NCI-H2196 treated with DMSO at 0.1 percent for 48 hours (cell line): ENCODE measurements at regions not wholly inside any gene's neighbourhood (a gene's known extent, or its start where the extent isn't known, plus 50 kb on each side); places are given as distances from the start of the nearest gene placed in this dataset.
"Not testable (repeated sequence)": the region's sequence is repeated elsewhere in the genome, so short reads cannot be mapped to it uniquely, and the experiment has no call there.

ENCODE experiments used
- DNase-seq: peaks from one replicate; lab custom pipeline; 2025; ENCODE audit not compliant: unreplicated experiment; lab: John Stamatoyannopoulos, UW

DNA sequence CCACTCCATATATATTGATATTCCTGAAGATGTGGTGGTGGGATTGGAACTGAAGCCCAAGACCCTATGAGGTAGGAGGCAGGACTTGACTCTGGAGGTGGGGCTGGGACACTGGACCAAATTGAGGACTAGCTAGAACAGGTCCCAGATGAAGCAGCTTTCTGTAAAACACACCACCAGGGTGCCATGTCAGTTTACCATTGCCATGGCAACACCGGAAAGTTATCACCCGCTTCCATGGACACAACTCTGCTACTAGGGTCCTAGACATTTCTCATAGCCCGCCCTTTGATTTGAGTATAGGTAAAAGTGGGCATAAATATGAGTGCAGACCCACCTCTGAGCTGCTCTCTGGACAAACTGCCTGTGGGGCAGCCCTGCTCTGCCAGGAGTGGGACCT is 490.5 kb upstream of the PFKP start:
- no peak for DNase-seq

DNA sequence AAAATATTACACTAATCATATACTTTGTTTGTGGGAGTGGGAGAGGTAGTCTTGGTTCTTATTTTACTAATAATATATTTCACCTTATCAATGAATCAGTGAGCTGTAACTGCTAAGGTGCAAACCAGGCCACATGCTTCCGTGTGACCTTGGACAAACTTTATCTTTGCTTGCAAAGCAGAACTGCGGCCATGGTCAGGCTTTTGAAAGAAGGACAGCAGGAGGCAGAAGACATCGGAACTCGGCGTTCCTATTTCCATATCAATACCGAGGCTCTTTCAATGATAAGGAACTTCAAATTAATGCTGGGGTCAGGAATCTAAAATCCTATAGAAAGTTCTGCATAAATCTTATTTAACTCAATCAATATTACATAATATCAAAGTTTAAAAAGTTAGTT is 491.9 kb upstream of the PFKP start:
- DNase-seq, result no peak

DNA sequence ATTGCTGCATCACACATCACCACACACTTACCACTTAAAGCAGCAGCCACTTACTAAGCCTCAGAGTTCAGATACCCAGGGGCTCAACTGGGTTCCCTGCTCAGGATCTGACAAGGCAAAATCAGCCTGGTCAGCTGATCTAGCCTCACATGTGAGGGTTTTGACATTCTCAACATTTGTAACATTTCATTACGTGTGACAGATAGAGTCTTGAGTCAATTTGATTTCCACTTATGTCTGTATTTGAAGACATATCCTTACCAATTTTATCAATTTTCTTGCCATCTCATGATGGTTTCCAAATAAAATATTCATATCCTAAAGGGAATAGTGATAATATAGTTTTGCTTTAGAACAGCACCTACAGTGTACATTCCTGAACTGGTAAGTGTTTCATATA is 494.7 kb upstream of the PFKP start:
- DNase-seq, result no peak

DNA sequence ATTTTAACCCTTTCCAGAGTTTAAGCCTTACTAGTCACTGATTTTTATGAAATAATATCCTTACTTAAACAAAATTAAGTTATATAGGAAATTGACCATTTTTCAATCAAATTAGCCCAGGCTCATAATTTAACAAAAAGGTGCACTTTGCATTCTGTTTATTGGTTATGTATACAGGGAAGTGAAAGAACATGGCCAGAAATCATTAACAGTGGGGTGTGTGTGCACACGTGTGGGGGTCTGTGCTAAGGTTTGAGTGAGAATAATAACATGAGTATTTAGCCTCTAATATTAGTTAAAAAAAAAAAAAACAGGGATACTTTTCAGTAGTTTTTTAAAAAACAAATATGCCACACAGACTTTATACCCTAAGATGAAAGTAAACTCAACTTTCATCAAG is 510.5 kb upstream of the PFKP start:
- no peak for DNase-seq

DNA sequence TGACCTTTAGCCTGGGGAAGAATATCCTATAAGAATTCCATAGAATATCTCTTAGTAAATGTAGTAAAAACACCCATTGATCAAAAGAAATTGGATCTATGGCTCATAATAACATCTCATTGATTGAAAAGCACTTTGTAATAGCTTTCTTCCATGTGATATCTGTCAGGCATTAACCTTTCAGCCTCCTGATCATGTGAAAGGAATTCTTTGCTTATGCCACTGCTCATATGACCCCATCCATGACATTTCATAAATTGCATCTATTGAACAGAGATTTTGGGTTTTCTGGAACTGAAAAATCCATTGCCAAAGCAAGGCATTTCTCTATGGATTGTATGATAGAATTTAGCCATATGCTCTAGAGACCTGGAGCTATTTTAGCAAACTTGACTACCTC is 519.3 kb upstream of the PFKP start:
- no peak for DNase-seq

DNA sequence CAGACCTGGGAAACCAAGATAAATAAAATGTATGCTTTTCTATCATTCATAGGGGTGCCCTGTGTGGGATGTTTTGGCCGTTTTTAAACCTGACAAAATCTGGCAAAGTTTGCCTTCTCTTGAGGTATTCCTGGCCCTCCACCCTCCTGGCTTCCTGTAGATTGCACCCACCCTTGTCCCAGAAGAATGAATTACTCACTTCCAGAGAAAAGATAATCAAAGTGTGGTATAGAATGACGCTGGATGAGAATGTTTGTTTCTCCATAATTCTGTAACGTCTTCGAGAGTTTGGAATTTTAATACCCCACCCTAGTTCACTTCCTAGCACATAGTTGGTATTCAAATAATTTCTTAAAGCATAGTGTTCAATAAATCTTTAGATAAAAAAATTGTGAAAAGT is 519.7 kb upstream of the PFKP start:
- no peak for DNase-seq

DNA sequence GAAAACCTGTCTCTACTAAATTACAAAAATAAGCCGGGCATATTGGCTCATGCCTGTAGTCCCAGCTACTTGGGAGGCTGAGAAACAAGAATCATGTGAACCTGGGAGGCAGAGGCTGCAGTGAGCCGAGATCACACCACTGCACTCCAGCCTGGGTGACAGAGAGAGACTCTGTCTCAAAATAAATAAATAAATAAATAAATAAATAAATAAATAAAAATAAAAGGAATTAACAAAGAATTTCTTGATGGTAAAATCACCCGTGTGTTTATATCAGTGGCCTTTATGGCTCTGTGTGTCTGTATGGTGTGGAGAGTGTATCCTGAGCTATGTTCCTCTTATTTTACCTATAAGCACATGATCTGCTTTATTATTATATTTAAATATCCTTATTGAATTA is 520.5 kb upstream of the PFKP start:
- DNase-seq, result not testable (repeated sequence)

DNA sequence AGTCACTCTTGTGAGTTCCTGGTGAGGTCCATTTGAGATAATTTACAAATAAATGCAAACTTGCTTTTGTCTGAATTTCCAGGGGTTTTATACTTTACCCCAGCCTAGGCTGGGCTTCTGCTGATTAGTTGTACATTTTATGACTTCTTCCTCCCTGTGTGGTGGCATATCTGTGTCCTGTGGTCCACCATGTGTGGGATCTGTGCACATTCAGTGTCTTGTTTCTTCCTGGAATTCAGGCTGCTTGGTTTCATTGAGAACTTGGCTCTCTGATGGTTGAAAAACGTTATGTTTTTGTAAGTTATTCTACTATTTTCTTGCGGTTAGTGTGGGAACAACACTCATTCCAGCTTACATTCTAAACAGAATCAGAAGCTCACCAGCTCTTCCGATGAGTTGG is 523.4 kb upstream of the PFKP start:
- DNase-seq, result no peak

DNA sequence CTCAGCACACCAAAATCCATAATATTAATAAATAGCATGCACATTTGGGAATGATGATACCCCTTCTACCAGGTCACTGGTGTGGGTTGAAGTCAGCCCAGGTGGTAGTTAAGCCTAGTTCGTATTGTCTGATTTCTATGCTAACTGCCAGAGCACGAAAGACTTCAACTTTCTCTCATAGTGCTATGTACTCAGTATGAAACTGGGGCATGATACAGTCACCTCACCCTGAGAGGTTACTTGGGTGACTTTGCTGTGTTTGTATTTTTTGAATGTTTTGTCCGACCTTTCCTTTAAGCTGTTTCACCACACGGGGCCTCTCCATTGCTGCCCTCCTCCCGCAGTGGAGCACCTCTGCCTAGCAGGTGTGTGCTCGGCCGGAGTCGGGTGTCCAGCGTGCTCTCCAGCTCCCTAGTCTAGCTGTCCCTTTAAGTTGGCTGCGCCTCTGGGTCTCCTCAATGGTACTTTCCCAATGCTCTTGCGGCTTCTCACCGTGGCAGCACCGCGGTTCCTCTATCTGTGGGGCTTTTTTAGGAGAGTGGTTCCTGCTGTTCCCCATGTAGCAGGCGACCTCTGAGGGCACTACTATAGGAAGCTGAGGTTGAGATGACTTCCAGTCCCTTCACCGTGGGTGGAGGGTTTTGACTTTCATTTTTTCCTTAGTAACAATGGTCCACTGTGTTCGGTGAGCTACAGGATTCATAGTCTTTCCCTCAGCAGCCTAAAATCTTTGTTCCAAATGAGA is 524.0 kb upstream of the PFKP start:
- no peak for DNase-seq

DNA sequence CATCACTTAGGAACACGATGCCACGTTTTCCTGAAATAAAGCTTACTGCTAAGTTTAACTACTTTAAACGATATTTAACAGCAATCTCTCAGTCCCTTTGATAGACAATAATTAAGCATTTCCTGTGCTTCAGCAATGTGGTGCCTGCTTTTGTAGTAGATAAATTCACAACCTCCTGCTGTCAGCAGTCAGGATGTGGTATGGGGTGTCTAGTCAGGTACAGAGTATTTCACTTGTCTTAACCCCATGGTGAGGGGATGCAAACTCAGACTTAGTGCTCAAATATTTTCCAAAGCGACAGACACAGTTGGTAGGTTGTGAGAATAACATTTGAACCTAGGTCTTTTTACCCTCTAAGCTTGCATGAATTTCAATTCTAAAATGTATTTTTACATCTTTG is 526.2 kb upstream of the PFKP start:
- DNase-seq, result no peak

DNA sequence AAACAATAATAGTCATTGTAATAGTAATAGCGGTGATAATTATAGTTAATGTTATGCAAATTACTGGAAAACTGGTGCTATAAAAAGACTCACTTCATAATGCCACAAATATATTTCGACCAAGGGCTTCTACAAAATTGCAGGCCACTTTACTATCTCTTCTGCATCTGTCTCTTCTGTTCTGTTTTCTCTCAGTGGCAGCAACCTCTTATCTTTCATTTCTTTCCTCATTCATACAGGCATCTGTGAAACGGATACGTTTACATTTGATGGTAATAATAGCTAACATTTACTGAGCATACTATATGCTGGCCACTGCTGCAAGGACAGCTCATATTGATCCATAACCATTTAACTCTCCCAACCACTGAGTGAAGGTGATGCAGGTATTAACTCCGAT is 537.4 kb upstream of the PFKP start:
- no peak for DNase-seq

DNA sequence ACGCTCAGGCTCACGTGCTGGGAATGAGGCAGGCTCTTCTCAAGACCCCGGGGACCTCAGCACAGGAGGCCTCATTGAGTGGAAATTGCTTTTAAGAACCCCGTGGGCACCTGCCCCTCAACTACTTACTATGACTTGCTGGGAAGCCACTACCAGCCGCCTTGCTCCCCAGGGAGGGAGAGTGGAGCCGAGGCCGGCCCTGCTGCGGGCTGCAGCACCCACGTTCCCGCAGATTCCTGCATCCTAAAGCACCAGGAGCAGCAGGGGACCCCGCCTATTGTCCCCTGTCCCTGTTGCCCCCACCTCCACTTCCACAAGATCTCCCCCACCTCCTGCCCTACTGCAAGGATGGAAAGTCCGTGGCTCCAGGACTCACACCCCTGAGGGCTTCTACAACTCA is 541.6 kb upstream of the PFKP start:
- DNase-seq, result no peak

DNA sequence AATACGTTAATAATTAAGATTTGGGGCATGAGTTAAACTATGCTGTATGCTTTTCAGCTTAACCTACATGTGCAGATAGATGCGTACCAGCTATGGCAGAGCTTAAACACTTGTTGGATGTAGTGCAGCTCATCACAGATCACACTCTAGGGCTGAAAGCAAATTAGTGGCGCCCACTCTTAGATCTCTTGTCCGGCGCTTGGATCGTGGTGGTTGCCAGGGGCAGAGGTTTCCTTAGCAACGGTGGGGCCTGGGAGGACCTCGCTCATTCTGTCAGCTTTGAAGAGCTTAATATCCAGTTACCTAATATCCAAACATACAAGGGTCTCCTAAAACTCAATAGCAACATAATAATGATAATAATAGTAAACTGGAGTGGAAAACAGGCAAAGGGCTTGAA is 548.2 kb upstream of the PFKP start:
- no peak for DNase-seq

DNA sequence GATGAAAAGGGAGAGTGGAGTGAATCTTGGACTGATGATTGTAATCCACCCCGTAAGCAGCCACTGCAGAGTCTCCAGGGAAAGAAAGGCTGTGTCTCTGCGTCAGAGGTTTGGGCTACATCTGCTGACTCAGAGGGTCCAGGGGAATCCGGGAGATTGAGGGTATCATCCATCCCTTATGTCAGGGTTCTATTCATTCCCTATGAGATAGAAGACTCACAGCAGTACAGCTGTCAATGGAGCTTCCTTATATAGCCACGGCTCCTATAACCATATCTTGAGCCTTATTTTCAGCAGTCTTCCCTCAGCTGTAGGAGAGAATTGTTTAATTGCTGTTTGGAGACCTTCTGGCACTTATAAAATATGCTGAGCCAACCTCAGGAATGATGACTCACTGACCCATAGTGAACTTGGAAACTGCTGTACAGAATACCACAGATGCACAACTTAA is 558.2 kb upstream of the PFKP start:
- DNase-seq, result no peak

DNA sequence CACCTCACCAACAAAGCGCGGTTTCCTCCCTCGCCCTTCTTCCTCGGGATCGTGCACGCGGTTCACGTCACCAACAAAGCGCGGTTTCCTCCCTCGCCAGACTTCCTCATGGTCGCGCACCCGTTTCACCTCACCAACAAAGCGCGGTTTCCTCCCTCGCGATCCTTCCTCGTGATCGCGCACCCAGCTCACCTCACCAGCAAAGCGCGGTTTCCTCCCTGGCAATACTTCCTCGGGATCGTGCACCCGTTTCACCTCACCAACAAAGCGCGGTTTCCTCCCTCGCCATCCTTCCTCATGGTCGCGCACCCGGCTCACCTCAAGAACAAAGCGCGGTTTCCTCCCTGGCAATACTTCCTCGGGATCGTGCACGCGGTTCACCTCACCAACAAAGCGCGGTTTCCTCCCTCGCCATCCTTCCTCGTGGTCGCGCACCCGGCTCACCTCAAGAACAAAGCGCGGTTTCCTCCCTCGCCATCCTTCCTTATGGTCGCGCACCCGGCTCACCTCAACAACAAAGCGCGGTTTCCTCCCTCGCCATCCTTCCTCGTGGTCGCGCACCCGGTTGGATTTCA is 565.9 kb upstream of the PFKP start:
- DNase-seq, result not testable (repeated sequence)

DNA sequence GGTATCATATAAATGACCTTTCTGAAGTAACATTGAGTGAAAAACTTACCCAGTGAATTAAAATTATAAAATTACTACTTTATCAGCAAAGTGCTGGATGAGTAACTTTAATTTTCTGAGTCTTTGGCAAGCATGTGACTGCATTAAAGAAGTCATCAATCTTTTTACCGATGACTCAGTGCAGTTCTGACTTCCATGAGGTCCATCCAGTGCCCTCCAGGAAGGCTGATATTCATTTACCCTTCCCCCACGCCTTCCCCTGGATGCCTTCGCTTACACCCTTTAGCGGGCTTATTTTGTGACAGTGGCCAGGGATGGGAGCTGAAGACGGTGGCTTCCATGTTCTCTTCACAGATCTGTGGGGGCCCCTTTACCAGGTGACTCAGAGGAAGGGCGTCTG is 572.9 kb upstream of the PFKP start:
- no peak for DNase-seq

DNA sequence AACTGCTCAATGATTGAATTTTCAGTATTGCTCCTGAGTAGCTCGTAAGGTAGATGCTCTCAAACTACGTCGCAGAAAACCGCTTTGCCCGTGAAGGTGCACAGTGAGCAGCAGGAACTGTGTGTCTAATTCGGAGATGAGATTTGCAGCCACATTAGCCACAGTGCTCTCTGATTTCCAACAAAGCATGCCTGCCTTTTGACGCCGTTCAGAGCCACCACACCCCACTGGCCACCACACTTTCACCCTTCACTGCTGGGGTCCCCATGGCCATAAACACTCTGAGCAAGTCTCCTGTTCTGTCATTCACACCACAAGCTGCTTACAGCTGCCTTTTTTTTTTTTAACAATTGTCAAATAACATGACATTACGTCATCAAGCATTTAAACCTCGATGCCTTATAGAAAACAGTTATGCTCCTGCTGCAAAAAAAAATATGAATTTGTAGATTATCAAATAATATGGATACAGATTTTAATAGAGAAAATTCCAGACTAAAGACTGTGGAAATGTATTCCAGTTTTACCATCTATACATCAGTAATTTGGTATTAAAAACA is 578.8 kb upstream of the PFKP start:
- no peak for DNase-seq

DNA sequence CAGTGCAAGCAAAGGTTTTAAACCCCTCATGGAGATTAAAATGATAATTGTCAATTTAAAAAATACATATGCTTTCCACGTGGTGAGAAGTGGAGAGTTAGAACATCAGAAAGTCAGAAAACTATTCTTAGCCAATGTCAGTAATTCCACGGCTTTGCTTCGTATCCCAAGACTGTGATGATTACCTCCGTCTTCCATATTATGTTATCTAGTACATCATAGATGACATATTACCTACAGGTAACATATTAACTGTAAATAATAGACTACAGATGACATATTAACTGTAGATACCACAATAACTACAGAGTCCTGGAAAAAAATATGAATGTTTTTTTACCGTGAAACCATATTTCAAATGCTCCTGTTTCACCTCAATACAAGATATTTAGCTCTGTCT is 579.4 kb upstream of the PFKP start:
- no peak for DNase-seq

DNA sequence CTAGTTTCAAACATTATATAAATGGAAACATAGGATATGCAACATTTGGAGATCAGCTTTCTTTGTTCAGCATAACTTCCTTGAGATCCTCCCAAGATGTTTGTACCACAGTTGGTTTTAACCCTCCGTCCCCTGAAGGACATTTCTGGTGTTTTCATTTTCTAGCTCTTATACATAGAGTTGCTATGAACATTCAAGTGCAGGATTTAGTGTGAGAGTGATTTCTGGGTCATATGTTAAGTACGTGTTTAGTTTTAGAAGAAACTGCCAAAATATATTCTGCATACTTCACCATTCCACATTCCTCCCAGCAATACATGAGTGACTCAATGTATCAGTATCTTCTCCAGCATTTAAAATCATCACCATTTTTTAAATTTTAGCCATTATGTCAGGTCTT is 588.7 kb upstream of the PFKP start:
- no peak for DNase-seq

DNA sequence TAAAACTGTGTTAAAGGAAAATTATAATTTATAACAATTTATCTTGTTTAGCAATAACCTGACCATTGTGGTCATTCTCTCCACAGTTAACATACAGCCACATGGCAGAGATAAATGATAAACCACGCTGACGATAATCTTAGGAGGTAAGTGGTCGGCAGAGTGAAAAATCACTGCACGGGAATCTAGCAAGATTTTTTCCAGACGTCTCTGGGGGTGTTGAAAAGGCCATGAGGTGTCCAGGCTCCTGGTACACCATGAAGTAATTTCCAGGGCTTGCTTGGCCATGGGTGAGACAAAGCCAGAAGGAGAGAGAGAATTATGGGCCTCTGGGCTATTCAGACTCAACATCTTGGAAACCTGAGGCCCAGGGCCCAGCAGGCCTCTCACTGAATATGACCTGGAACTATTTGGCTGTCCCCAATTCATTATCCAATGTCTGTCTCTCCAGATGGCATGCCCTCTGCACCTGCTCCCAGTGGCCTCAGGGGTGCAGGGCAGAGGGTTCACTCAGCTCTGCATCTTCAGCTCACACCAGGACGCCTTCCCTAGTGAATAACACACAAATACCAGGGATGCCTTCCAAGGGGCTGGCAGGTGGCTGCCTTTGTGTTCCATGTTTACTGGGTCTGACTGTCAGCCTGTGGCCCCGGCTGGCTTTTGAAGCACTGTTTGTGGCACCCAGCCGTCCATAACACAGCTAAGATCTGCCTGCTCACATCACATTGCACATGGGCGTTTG is 590.4 kb upstream of the PFKP start:
- DNase-seq, result peak; percentile 11

DNA sequence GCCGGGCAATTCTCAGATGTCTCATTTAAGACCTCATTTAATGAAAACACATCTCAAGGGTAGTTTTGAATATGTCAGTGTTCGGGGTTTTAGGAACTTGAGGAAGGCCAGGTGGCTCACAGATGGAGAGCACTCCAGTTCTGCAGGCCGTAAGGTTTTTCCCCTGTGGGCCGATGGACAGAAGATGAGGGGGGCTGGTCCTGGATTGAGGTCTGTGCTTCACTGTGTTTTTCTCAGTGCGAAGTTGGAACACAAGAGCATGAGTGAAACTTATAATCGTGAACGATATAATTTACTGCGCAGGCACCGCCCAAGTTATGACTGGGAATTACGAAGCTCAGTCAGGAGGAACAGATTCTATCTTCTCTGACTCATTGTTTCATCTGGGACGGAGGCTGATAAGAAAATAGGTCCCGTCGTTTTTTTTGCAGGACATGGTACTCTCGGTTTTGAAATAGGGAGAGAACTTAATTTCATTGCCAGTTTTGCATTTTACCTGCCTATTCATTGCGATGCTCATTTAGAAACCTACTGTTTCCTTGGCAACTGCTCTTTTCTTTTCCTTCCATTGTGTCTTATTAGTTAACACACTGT is 591.0 kb upstream of the PFKP start:
- DNase-seq, result no peak
